Heart right ventricle (tissue), 16 donors: ENCODE measurements at regions not wholly inside any gene's neighbourhood (a gene's known extent, or its start where the extent isn't known, plus 50 kb on each side); places are given as distances from the start of the nearest gene placed in this dataset.

Experiments
- ATAC-seq, 8 donors: fragments of 200-7000 bp; cut with Tn5 transposase; one replicate each; pipeline ENCODE4 v1.9.1; 2020; ENCODE audit warnings: mild to moderate bottlenecking in 8 of 8, moderate library complexity in 8 of 8, moderate number of reproducible peaks in 1 of 8
- DNase-seq, 2 donors: peaks; one replicate each; pipeline ENCODE4 v3.0.0-alpha.2; 2020
- H3K27ac ChIP-seq, 10 donors: fragments of 200-600 bp; sonication (generic) in 2 of 10; one replicate each; pipeline versions ENCODE4 v1.5.0 to v1.8.0; 2020 to 2022; ENCODE audit warnings: mild to moderate bottlenecking in 3 of 10
- H3K27me3 ChIP-seq, 7 donors: fragments of 200-600 bp; one replicate each; pipeline ENCODE4 v1.8.0; 2021 to 2022; ENCODE audit warnings: mild to moderate bottlenecking in 2 of 7
- H3K36me3 ChIP-seq, 9 donors: fragments of 200-600 bp; sonication (generic) in 1 of 9; one replicate each; pipeline versions ENCODE4 v1.5.0 to v1.8.0; 2020 to 2022; ENCODE audit warnings: mild to moderate bottlenecking in 2 of 9
- H3K4me1 ChIP-seq, 9 donors: fragments of 200-600 bp; sonication (generic) in 1 of 9; one replicate each; pipeline versions ENCODE4 v1.5.0 to v1.8.0; 2020 to 2022; ENCODE audit warnings: mild to moderate bottlenecking in 4 of 9
- H3K4me3 ChIP-seq, 10 donors: fragments of 200-600 bp; sonication (generic) in 2 of 10; one replicate each; pipeline versions ENCODE4 v1.5.0 to v1.8.0; 2020 to 2022; ENCODE audit warnings: mild to moderate bottlenecking in 7 of 10, moderate library complexity in 2 of 10
- H3K9me3 ChIP-seq, 11 donors: fragments of 200-600 bp in 10 of 11; sonication (generic) in 2 of 11; one replicate each; pipeline versions ENCODE4 v1.5.0 to v1.8.0; 2013 to 2022; ENCODE audit warnings: mild to moderate bottlenecking in 2 of 11, control low read depth in 1 of 11, moderate library complexity in 1 of 11
- CTCF ChIP-seq, 9 donors: fragments of 200-600 bp; sonication (generic) in 2 of 9; IDR thresholded peaks; one replicate each; pipeline versions ENCODE4 v1.5.0 to v1.8.0; 2021 to 2022; ENCODE audit warnings: antibody characterized with exemption in 9 of 9, mild to moderate bottlenecking in 5 of 9, moderate library complexity in 1 of 9
- WGBS, 2 donors: extraction: QIAGEN DNeasy Blood & Tissue Kit; methylation state at CpG; one replicate each; pipeline ENCODE4 v1.1.7; 2013; ENCODE audit warnings: inconsistent platforms in 1 of 2; 5-methylcytosine and 5-hydroxymethylcytosine counted together
- intact Hi-C, 10 donors: fragments of 100-400 bp; cut with DNase I; formaldehyde crosslinking; loops; one replicate each; pipeline versions ENCODE4 v1.11.1 to v1.14.2; 2022
- microRNA-seq, 2 donors: library from miRNA; unstranded; fragments of <30 nt; microRNA quantifications; one replicate each; pipeline ENCODE4 v1.2.0, GENCODE V29; 2021
- donor health status: Arrhythmogenic right ventricular cardiomyopathy.
- donor health status: ischemic (EF 13 %, LVEDD 7.1; RV severe dilation, severe dysfunction).
- donor health status: healthy with polysubstance abuse.
- donor health status: DM: no; HTN: yes; CAD: no.
- donor health status: DM: no; HTN: no; CAD: no.
- donor health status: ischemic (EF 25% LVEDD 6.9; RV normal size, moderate dysfunction).
- donor health status: ischemic (EF 25% LVEDD 5.7; RV mildly dilated, moderate dysfunction).
- donor health status: healthy.
- donor health status: DM: yes; HTN: yes; CAD: no.
- donor health status: Ischemic cardiomyopathy.
- donor health status: ischemic (EF 35%, LVEDD 5.7; RV mildly dilated, moderate dysfunction).
- donor health status: nonischemic (EF 11% LVEDD 7.7; RV severe dilation, severe dysfunction).
- donor health status: DM: yes; HTN: yes; CAD: no.
- donor health status: PGD.
- donor health status: ischemic (EF 29% LVEDD 5.4; RV normal size, mild dysfunction).
- donor health status: nonischemic (EF 23%, LVEDD 6.1; RV moderate dilation, normal function).

GRCh38 chr6:98782772-98783171 is 51.6 kb upstream of the POU3F2 start:
- intact Hi-C loops = no loop called here
- Histone ChIP-seq H3K4me3 (no peak overlapping the region), H3K36me3 (no peaks in the 10 kb centered on the region), H3K27me3 (peaks cover 0 to 61% (median 35%) of the 10 kb centered on the region in 7 donors), H3K27ac (no peak overlapping the region), H3K9me3 (no peaks in the 10 kb centered on the region), H3K4me1 (no peaks in the 10 kb centered on the region)
- ATAC-seq (no peak), DNase-seq (no peak)
- 63 to 87% methylated on average over 2 of the region's 2 CpGs for WGBS, 2 donors
- no peak for TF ChIP-seq CTCF (IDR thresholded peaks at IDR 0.05)

GRCh38 chr6:98783578-98783977 is 50.8 kb upstream of the POU3F2 start:
- Histone ChIP-seq H3K27ac (no peak overlapping the region), H3K27me3 (peaks cover 0 to 62% (median 43%) of the 10 kb centered on the region in 7 donors), H3K36me3 (no peaks in the 10 kb centered on the region), H3K4me1 (no peaks in the 10 kb centered on the region), H3K9me3 (no peaks in the 10 kb centered on the region), H3K4me3 (no peak overlapping the region)
- WGBS, 2 donors = 64 to 66% methylated on average over 2 of the region's 2 CpGs
- no peak for DNase-seq
- TF ChIP-seq CTCF (IDR thresholded peaks at IDR 0.05) = no peak
- intact Hi-C loops = no loop called here
- no peak for ATAC-seq

Small RNA genes lying in the stretch of these regions (microRNA-seq; reads per million reads assigned to microRNA genes)
- 0 reads per million in 2 donors for gene MIR2113
